CD14-positive monocyte (primary cell): ENCODE measurements at regions not wholly inside any gene's neighbourhood (a gene's known extent, or its start where the extent isn't known, plus 50 kb on each side); places are given as distances from the start of the nearest gene placed in this dataset.

Experiments
- DNase-seq, 3 donors: peaks; one replicate each; pipeline ENCODE4 v3.0.0-alpha.2; 2011 to 2022
- H2AFZ ChIP-seq: 2 replicates; pipeline ENCODE4 v1.6.0; 2012; ENCODE audit warnings: mild to moderate bottlenecking, low read depth, low read length, inconsistent platforms; ENCODE audit not compliant: insufficient read depth, poor library complexity, severe bottlenecking
- H3K27ac ChIP-seq, 2 donors: 1 replicate in 1 of 2; 2 replicates in 1 of 2; pipeline ENCODE4 v1.5.1; 2012 to 2013; ENCODE audit warnings: low read length in 2 of 2, control low read depth in 1 of 2, inconsistent platforms in 1 of 2, low read depth in 1 of 2, mild to moderate bottlenecking in 1 of 2
- H3K27me3 ChIP-seq, 2 donors: one replicate each; pipeline versions ENCODE4 v1.6.0 to v1.6.1; 2011 to 2013; ENCODE audit warnings: low read length in 2 of 2; ENCODE audit not compliant: control insufficient read depth in 2 of 2, insufficient read depth in 2 of 2
- H3K36me3 ChIP-seq, 2 donors: replicated peaks in 1 of 2; 1 replicate in 1 of 2; 2 replicates in 1 of 2; pipeline versions ENCODE4 v1.5.1 to v1.6.1; 2012 to 2013; ENCODE audit warnings: low read length in 2 of 2, control low read depth in 1 of 2, inconsistent platforms in 1 of 2, mild to moderate bottlenecking in 1 of 2; ENCODE audit not compliant: insufficient read depth in 2 of 2, control insufficient read depth in 1 of 2
- H3K4me1 ChIP-seq, 2 donors: 1 replicate in 1 of 2; 2 replicates in 1 of 2; pipeline versions ENCODE4 v1.5.1 to v1.6.1; 2012 to 2013; ENCODE audit warnings: low read length in 2 of 2, control low read depth in 1 of 2, inconsistent platforms in 1 of 2, mild to moderate bottlenecking in 1 of 2, moderate library complexity in 1 of 2; ENCODE audit not compliant: insufficient read depth in 2 of 2, control insufficient read depth in 1 of 2
- H3K4me2 ChIP-seq: replicated peaks from 2 replicates; pipeline ENCODE3; 2012; ENCODE audit warnings: low read length, moderate library complexity, mild to moderate bottlenecking; ENCODE audit not compliant: poor library complexity, severe bottlenecking; ENCODE audit errors: extremely low read depth
- H3K4me3 ChIP-seq, 3 experiments: fragments of 200-600 bp in 1 of 3; sonication (generic) in 1 of 3; replicated peaks in 1 of 3; 1 replicate in 2 of 3; 2 replicates in 1 of 3; pipeline ENCODE4 v1.5.1; 2011 to 2013; ENCODE audit warnings: low read length in 3 of 3, mild to moderate bottlenecking in 3 of 3, control low read depth in 2 of 3, low read depth in 2 of 3, inconsistent platforms in 1 of 3, moderate library complexity in 1 of 3
- H3K79me2 ChIP-seq: 2 replicates; pipeline ENCODE4 v1.6.0; 2012; ENCODE audit warnings: mild to moderate bottlenecking, control low read depth, inconsistent platforms, low read length, moderate library complexity; ENCODE audit not compliant: insufficient read depth
- H3K9ac ChIP-seq: 2 replicates; pipeline ENCODE4 v1.6.0; 2017; ENCODE audit warnings: low read length, mild to moderate bottlenecking; ENCODE audit not compliant: insufficient read depth, poor library complexity, severe bottlenecking
- H3K9me3 ChIP-seq, 2 donors: replicated peaks in 1 of 2; 1 replicate in 1 of 2; 2 replicates in 1 of 2; pipeline versions ENCODE4 v1.5.1 to v1.6.1; 2012 to 2013; ENCODE audit warnings: low read length in 2 of 2, control low read depth in 1 of 2; ENCODE audit not compliant: control insufficient read depth in 1 of 2, insufficient read depth in 1 of 2
- H4K20me1 ChIP-seq: 2 replicates; pipeline ENCODE4 v1.6.0; 2012; ENCODE audit warnings: mild to moderate bottlenecking, low read length, control low read depth, moderate library complexity; ENCODE audit not compliant: insufficient read depth
- H3K27ac Mint-ChIP-seq, 7 donors: one replicate each; pipeline ENCODE4 v1.8.0; 2020; ENCODE audit warnings: mild to moderate bottlenecking in 7 of 7, mixed read lengths in 7 of 7, moderate library complexity in 6 of 7, inconsistent platforms in 2 of 7
- H3K27me3 Mint-ChIP-seq, 3 donors: one replicate each; pipeline ENCODE4 v1.8.0; 2021 to 2022; ENCODE audit warnings: low read depth in 3 of 3, mild to moderate bottlenecking in 3 of 3, mixed read lengths in 3 of 3, moderate library complexity in 3 of 3, inconsistent platforms in 1 of 3
- H3K36me3 Mint-ChIP-seq, 2 donors: one replicate each; pipeline ENCODE4 v1.8.0; 2020; ENCODE audit warnings: mixed read lengths in 2 of 2, inconsistent platforms in 1 of 2, mild to moderate bottlenecking in 1 of 2
- H3K4me1 Mint-ChIP-seq: one replicate; pipeline ENCODE4 v1.8.0; 2020; ENCODE audit warnings: mild to moderate bottlenecking, mixed read lengths
- H3K4me3 Mint-ChIP-seq, 2 donors: one replicate each; pipeline ENCODE4 v1.8.0; 2020; ENCODE audit warnings: mild to moderate bottlenecking in 2 of 2, mixed read lengths in 2 of 2, moderate library complexity in 1 of 2
- H3K9me3 Mint-ChIP-seq, 7 donors: one replicate each; pipeline ENCODE4 v1.8.0; 2020 to 2022; ENCODE audit warnings: mixed read lengths in 7 of 7, mild to moderate bottlenecking in 6 of 7, moderate library complexity in 6 of 7, inconsistent platforms in 2 of 7
- WGBS: methylation state at CpG from one replicate; pipeline ENCODE4 v1.1.5; 2013; ENCODE audit warnings: missing lambda C conversion rate; ENCODE audit not compliant: insufficient coverage; 5-methylcytosine and 5-hydroxymethylcytosine counted together
- intact Hi-C, 2 donors: fragments of 100-400 bp; cut with micrococcal nuclease; formaldehyde crosslinking; loops; one replicate each; pipeline versions ENCODE4 v1.15.0 to v1.15.1; 2023
- TF ChIP-seq, protein P1 (sequence below): fragments of 200-600 bp; IDR thresholded peaks from one replicate; pipeline ENCODE4 v1.8.0; 2022; ENCODE audit warnings: antibody characterized with exemption, mild to moderate bottlenecking

DNA sequence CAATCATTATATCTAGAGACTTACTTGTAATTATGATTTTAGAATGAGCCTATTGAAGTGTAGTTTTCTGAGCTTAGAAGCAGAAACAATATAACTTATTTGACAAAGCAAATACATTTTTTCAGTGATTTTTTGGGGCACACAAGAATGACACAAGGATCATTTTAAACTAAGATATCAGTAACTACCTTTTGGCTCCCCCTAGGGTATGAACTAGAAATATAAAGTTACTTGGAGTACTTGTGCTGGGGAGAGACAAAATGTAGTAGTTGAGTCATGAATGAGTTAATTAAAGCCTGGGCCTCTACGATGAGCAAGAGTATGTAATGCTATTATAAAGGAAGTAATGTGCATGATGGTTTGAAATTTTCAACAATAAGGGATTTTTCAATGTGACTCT, 1244.1 kb upstream of the ACO1 start:
- Mint-ChIP-seq H3K36me3 (no peaks in the 10 kb centered on the region), H3K27ac (no peak overlapping the region), H3K27me3 (peaks cover 0 to 1% (median 0%) of the 10 kb centered on the region in 3 donors), H3K4me1 (no peaks in the 10 kb centered on the region), H3K4me3 (no peak overlapping the region), H3K9me3 (no peaks in the 10 kb centered on the region)
- Histone ChIP-seq H3K36me3 (no peaks in the 10 kb centered on the region), H3K9ac (no peak overlapping the region), H4K20me1 (no peaks in the 10 kb centered on the region), H3K79me2 (no peaks in the 10 kb centered on the region), H2AFZ (no peak overlapping the region), H3K9me3 (no peaks in the 10 kb centered on the region), H3K27me3 (no peaks in the 10 kb centered on the region), H3K27ac (no peak overlapping the region), H3K4me2 (no peak overlapping the region), H3K4me3 (no peak overlapping the region), H3K4me1 (no peaks in the 10 kb centered on the region)
- TF ChIP-seq, protein P1, sequence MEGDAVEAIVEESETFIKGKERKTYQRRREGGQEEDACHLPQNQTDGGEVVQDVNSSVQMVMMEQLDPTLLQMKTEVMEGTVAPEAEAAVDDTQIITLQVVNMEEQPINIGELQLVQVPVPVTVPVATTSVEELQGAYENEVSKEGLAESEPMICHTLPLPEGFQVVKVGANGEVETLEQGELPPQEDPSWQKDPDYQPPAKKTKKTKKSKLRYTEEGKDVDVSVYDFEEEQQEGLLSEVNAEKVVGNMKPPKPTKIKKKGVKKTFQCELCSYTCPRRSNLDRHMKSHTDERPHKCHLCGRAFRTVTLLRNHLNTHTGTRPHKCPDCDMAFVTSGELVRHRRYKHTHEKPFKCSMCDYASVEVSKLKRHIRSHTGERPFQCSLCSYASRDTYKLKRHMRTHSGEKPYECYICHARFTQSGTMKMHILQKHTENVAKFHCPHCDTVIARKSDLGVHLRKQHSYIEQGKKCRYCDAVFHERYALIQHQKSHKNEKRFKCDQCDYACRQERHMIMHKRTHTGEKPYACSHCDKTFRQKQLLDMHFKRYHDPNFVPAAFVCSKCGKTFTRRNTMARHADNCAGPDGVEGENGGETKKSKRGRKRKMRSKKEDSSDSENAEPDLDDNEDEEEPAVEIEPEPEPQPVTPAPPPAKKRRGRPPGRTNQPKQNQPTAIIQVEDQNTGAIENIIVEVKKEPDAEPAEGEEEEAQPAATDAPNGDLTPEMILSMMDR: no peak
- no CpG with 5 or more reads among the region's 1 CpG for WGBS
- intact Hi-C loops: no loop called here
- no peak for DNase-seq

DNA sequence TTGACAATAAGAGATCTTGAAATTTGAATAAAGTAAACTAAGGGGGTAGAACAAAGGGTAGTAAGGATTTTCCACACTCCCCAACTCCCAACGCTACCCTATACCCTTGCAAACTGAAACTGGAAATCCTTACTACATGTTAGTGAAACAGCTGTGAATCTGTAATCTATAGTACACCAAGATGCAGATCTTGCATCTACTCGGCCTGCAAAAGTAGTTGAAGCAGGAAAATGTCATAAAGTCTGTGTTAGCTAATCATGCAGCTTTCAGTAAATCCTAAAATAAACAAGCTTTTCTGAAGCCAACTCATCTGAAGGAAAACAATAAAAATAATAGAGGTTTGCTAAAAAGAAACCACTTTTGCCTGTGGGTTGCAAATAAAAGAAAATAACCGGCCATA, 1242.0 kb upstream of the ACO1 start:
- Mint-ChIP-seq H3K27ac (no peak overlapping the region), H3K4me1 (no peaks in the 10 kb centered on the region), H3K9me3 (no peaks in the 10 kb centered on the region), H3K27me3 (no peaks in the 10 kb centered on the region), H3K4me3 (no peak overlapping the region), H3K36me3 (no peaks in the 10 kb centered on the region)
- no peaks in the 10 kb centered on the region for H4K20me1 ChIP-seq
- TF ChIP-seq, protein P1: no peak
- H3K27me3 ChIP-seq: no peaks in the 10 kb centered on the region
- no peak overlapping the region for H3K9ac ChIP-seq
- H3K79me2 ChIP-seq: no peaks in the 10 kb centered on the region
- intact Hi-C loops: no loop called here
- no peak overlapping the region for H3K27ac ChIP-seq
- WGBS: no CpG with 5 or more reads among the region's 3 CpGs
- no peak overlapping the region for H3K4me2 ChIP-seq
- H3K9me3 ChIP-seq: no peaks in the 10 kb centered on the region
- H2AFZ ChIP-seq: no peak overlapping the region
- no peak for DNase-seq
- no peaks in the 10 kb centered on the region for H3K4me1 ChIP-seq
- no peak overlapping the region for H3K4me3 ChIP-seq
- no peaks in the 10 kb centered on the region for H3K36me3 ChIP-seq
